PC-9 (cell line): ENCODE measurements at regions not wholly inside any gene's neighbourhood (a gene's known extent, or its start where the extent isn't known, plus 50 kb on each side); places are given as distances from the start of the nearest gene placed in this dataset.
A peak's percentile ranks its signal among the peaks of the same experiment; 100 is the strongest.

Source experiments
- BruUV-seq: library from RNA; stranded (reverse); fragments of 400-500 nt; replicated peaks from 2 replicates; lab custom pipeline; 2021; lab: Mats Ljungman, UMichigan
- CTCF ChIA-PET: fragments of 300-600 bp; sonication (Branson Sonifier 250); formaldehyde crosslinking; loops from one replicate; lab custom pipeline; 2022; ENCODE audit warnings: antibody characterized with exemption; lab: Charles Lee
- POLR2A ChIA-PET: fragments of 300-600 bp; sonication (Branson Sonifier 250); formaldehyde crosslinking; loops from one replicate; lab custom pipeline; 2022; ENCODE audit warnings: antibody characterized with exemption; ENCODE audit not compliant: unreplicated experiment; lab: Charles Lee
- DNase-seq, 2 experiments: peaks; one replicate each; pipeline versions ENCODE4 v3.0.0 to v3.0.0-alpha.2; 2015 to 2022; ENCODE audit warnings: mixed read lengths in 1 of 2
- H2AFZ ChIP-seq: fragments of 200-600 bp; sonication (generic); 2 replicates; pipeline ENCODE4 v1.8.1; 2017; ENCODE audit warnings: antibody characterized with exemption
- H3F3A ChIP-seq: fragments of 200-600 bp; sonication (generic); 2 replicates; pipeline ENCODE4 v1.8.1; 2017; ENCODE audit warnings: antibody characterized with exemption, mild to moderate bottlenecking, low read depth; ENCODE audit not compliant: insufficient read depth
- H3K27ac ChIP-seq: fragments of 200-600 bp; sonication (generic); 2 replicates; pipeline ENCODE4 v1.6.1; 2016; ENCODE audit warnings: mixed run types
- H3K27me3 ChIP-seq: fragments of 200-600 bp; sonication (generic); 2 replicates; pipeline ENCODE4 v1.6.1; 2016; ENCODE audit warnings: low read depth, mixed run types; ENCODE audit not compliant: insufficient read depth
- H3K36me3 ChIP-seq: fragments of 200-600 bp; sonication (generic); 2 replicates; pipeline ENCODE4 v1.6.1; 2016; ENCODE audit warnings: low read depth, mixed run types
- H3K4me1 ChIP-seq: fragments of 200-600 bp; sonication (generic); replicated peaks from 2 replicates; pipeline ENCODE4 v1.6.1; 2016; ENCODE audit warnings: mixed run types; ENCODE audit not compliant: insufficient read depth
- H3K4me2 ChIP-seq: fragments of 200-600 bp; sonication (generic); 2 replicates; pipeline ENCODE4 v1.6.1; 2017; ENCODE audit warnings: mixed run types
- H3K4me3 ChIP-seq: fragments of 200-600 bp; sonication (generic); 2 replicates; pipeline ENCODE4 v1.6.1; 2016; ENCODE audit warnings: mixed run types
- H3K79me2 ChIP-seq: fragments of 200-600 bp; sonication (generic); 2 replicates; pipeline ENCODE4 v1.6.1; 2017; ENCODE audit warnings: low read depth, mixed run types
- H3K9me2 ChIP-seq: fragments of 200-600 bp; sonication (generic); 2 replicates; pipeline ENCODE4 v1.8.1; 2017; ENCODE audit warnings: mild to moderate bottlenecking; ENCODE audit not compliant: insufficient read depth
- H3K9me3 ChIP-seq: fragments of 200-600 bp; sonication (generic); 2 replicates; pipeline ENCODE4 v1.8.1; 2016; ENCODE audit warnings: low read depth; ENCODE audit not compliant: insufficient read depth
- H4K20me1 ChIP-seq: fragments of 200-600 bp; sonication (generic); 2 replicates; pipeline ENCODE4 v1.8.1; 2017; ENCODE audit not compliant: insufficient read depth
- EZH2 ChIP-seq: fragments of 200-600 bp; sonication (generic); IDR thresholded peaks from 2 replicates; pipeline ENCODE4 v1.8.0; 2017; ENCODE audit warnings: antibody characterized with exemption, low read depth
- intact Hi-C: fragments of 100-400 bp; cut with micrococcal nuclease; formaldehyde crosslinking; loops from one replicate; pipeline ENCODE4 v1.10.0; 2022; ENCODE audit not compliant: unreplicated experiment
- TF ChIP-seq, protein P1 (sequence below): fragments of 200-600 bp; sonication (generic); conservative IDR thresholded peaks from 2 replicates; pipeline ENCODE4 v1.6.1; 2017; ENCODE audit warnings: mixed run types, antibody characterized with exemption, mild to moderate bottlenecking, moderate library complexity

GRCh38 chr11:81002374-81002773 is 1561.5 kb upstream of the TENM4 start:
- intact Hi-C loops: loop anchor here (10.0 kb wide), 1 partner anchor 278 kb away; no protein-coding TSS in a partner anchor
- Histone ChIP-seq H3K27ac (no peak overlapping the region), H3F3A (no peaks in the 10 kb centered on the region), H3K36me3 (no peaks in the 10 kb centered on the region), H3K9me3 (no peaks in the 10 kb centered on the region), H3K79me2 (no peaks in the 10 kb centered on the region), H3K4me2 (no peak overlapping the region), H3K27me3 (no peaks in the 10 kb centered on the region), H4K20me1 (no peaks in the 10 kb centered on the region), H3K4me3 (no peak overlapping the region), H2AFZ (no peak overlapping the region), H3K9me2 (no peaks in the 10 kb centered on the region), H3K4me1 (no peaks in the 10 kb centered on the region)
- ChIA-PET POLR2A (no interaction called here), CTCF (no interaction called here)
- BruUV-seq: no TSS peak
- no peak for TF ChIP-seq EZH2
- TF ChIP-seq, protein P1, sequence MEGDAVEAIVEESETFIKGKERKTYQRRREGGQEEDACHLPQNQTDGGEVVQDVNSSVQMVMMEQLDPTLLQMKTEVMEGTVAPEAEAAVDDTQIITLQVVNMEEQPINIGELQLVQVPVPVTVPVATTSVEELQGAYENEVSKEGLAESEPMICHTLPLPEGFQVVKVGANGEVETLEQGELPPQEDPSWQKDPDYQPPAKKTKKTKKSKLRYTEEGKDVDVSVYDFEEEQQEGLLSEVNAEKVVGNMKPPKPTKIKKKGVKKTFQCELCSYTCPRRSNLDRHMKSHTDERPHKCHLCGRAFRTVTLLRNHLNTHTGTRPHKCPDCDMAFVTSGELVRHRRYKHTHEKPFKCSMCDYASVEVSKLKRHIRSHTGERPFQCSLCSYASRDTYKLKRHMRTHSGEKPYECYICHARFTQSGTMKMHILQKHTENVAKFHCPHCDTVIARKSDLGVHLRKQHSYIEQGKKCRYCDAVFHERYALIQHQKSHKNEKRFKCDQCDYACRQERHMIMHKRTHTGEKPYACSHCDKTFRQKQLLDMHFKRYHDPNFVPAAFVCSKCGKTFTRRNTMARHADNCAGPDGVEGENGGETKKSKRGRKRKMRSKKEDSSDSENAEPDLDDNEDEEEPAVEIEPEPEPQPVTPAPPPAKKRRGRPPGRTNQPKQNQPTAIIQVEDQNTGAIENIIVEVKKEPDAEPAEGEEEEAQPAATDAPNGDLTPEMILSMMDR: no peak
- DNase-seq: peak in 1 of 2 experiments; percentile 27

GRCh38 chr11:81000735-81001134 is 1559.9 kb upstream of the TENM4 start:
- H3K4me3 ChIP-seq: no peak overlapping the region
- no peaks in the 10 kb centered on the region for H3K79me2 ChIP-seq
- H3K4me1 ChIP-seq: no peaks in the 10 kb centered on the region
- H2AFZ ChIP-seq: no peak overlapping the region
- no TSS peak for BruUV-seq
- TF ChIP-seq, protein P1: no peak
- TF ChIP-seq EZH2: no peak
- no peaks in the 10 kb centered on the region for H4K20me1 ChIP-seq
- H3K4me2 ChIP-seq: no peak overlapping the region
- no peak for DNase-seq
- no peaks in the 10 kb centered on the region for H3K36me3 ChIP-seq
- POLR2A ChIA-PET: no interaction called here
- H3K9me3 ChIP-seq: no peaks in the 10 kb centered on the region
- CTCF ChIA-PET: no interaction called here
- intact Hi-C loops: loop anchor here (10.0 kb wide), 1 partner anchor 276 kb away; no protein-coding TSS in a partner anchor
- H3K9me2 ChIP-seq: no peaks in the 10 kb centered on the region
- H3F3A ChIP-seq: no peaks in the 10 kb centered on the region
- H3K27ac ChIP-seq: no peak overlapping the region
- H3K27me3 ChIP-seq: no peaks in the 10 kb centered on the region

DNA sequence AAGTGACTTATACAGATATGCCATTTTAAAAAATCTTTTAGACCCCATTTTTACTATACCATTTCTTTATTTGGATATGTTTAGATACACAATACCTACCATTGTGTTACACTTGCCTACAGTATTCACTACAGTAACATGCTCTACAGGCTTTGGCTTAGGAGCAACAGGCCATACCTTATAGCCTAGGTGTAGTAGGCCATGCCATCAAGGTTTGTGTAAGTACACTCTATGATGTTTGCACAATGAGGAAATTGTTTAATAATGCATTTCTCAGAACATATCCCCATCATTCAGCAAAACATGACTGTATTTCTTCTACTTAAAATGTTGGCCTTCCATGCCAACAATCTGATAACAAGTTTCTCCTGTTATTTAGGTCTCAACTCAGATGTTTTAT is 1559.5 kb upstream of the TENM4 start:
- TF ChIP-seq EZH2: no peak
- TF ChIP-seq, protein P1: no peak
- H3K4me3 ChIP-seq: no peak overlapping the region
- no peak overlapping the region for H3K27ac ChIP-seq
- peak in 1 of 2 experiments; percentile 11 for DNase-seq
- H3K27me3 ChIP-seq: no peaks in the 10 kb centered on the region
- ChIA-PET CTCF (no interaction called here), POLR2A (no interaction called here)
- no peaks in the 10 kb centered on the region for H3K36me3 ChIP-seq
- H3K4me2 ChIP-seq: no peak overlapping the region
- no TSS peak for BruUV-seq
- H3K9me3 ChIP-seq: no peaks in the 10 kb centered on the region
- no peaks in the 10 kb centered on the region for H3F3A ChIP-seq
- no peaks in the 10 kb centered on the region for H3K9me2 ChIP-seq
- H3K4me1 ChIP-seq: no peaks in the 10 kb centered on the region
- H2AFZ ChIP-seq: no peak overlapping the region
- H3K79me2 ChIP-seq: no peaks in the 10 kb centered on the region
- H4K20me1 ChIP-seq: no peaks in the 10 kb centered on the region
- intact Hi-C loops: loop anchor here (10.0 kb wide), 1 partner anchor 276 kb away; no protein-coding TSS in a partner anchor
